ENCODE measurements at regions not wholly inside any gene's neighbourhood (a gene's known extent, or its start where the extent isn't known, plus 50 kb on each side); places are given as distances from the start of the nearest gene placed in this dataset.
A peak's percentile ranks its signal among the peaks of the same experiment; 100 is the strongest.

GRCh38 chr12:27382924-27383323 lies 50.3 kb downstream of the BMAL2 start:
- no peak for TF ChIP-seq CTCF (IDR thresholded peaks at IDR 0.05; ENCODE audit: borderline replicate concordance)

GRCh38 chr12:27383429-27384260 lies 51.0 kb downstream of the BMAL2 start:
- no peaks in the 10 kb centered on the region for H3K36me3 ChIP-seq
- TF ChIP-seq CTCF (IDR thresholded peaks at IDR 0.05; ENCODE audit: borderline replicate concordance) = peak; percentile 86

More at GRCh38 chr12:27382924-27383323, 50.3 kb downstream of the BMAL2 start:
- no peaks in the 10 kb centered on the region for H3K9me3 ChIP-seq (replicated peaks)
- H3K4me1 ChIP-seq = no peaks in the 10 kb centered on the region
- intact Hi-C loops (cut with micrococcal nuclease) = no loop called here
- no peaks in the 10 kb centered on the region for H3K36me3 ChIP-seq
- no peaks in the 10 kb centered on the region for H3K27me3 ChIP-seq (ENCODE audit: low read depth)
- no peak for DNase-seq
- no peak overlapping the region for H3K4me3 ChIP-seq
- no peak overlapping the region for H3K27ac ChIP-seq (replicated peaks)

GRCh38 chr12:27384261-27384590 lies 51.6 kb downstream of the BMAL2 start:
- Histone ChIP-seq H3K36me3 (no peaks in the 10 kb centered on the region), H3K27me3 (ENCODE audit: low read depth) (no peaks in the 10 kb centered on the region), H3K4me3 (no peak overlapping the region), H3K27ac (replicated peaks) (no peak overlapping the region), H3K9me3 (replicated peaks) (no peaks in the 10 kb centered on the region), H3K4me1 (no peaks in the 10 kb centered on the region)
- no peak for DNase-seq
- intact Hi-C loops (cut with micrococcal nuclease) = no loop called here
- TF ChIP-seq CTCF (IDR thresholded peaks at IDR 0.05; ENCODE audit: borderline replicate concordance) = no peak

More at GRCh38 chr12:27383429-27384260, 51.0 kb downstream of the BMAL2 start:
- peak; percentile 48 for DNase-seq
- no peaks in the 10 kb centered on the region for H3K4me1 ChIP-seq
- intact Hi-C loops (cut with micrococcal nuclease) = no loop called here
- H3K9me3 ChIP-seq (replicated peaks) = no peaks in the 10 kb centered on the region
- H3K4me3 ChIP-seq = no peak overlapping the region
- no peaks in the 10 kb centered on the region for H3K27me3 ChIP-seq (ENCODE audit: low read depth)
- H3K27ac ChIP-seq (replicated peaks) = no peak overlapping the region

GRCh38 chr12:27385766-27386564 lies 53.3 kb downstream of the BMAL2 start:
- intact Hi-C loops (cut with micrococcal nuclease) = no loop called here
- DNase-seq = no peak
- no peak overlapping the region for H3K4me3 ChIP-seq
- no peak overlapping the region for H3K27ac ChIP-seq (replicated peaks)
- no peaks in the 10 kb centered on the region for H3K27me3 ChIP-seq (ENCODE audit: low read depth)
- H3K4me1 ChIP-seq = no peaks in the 10 kb centered on the region
- H3K36me3 ChIP-seq = no peaks in the 10 kb centered on the region
- H3K9me3 ChIP-seq (replicated peaks) = no peaks in the 10 kb centered on the region
- no peak for TF ChIP-seq CTCF (IDR thresholded peaks at IDR 0.05; ENCODE audit: borderline replicate concordance)

GRCh38 chr12:27387473-27387872 lies 54.8 kb downstream of the BMAL2 start:
- no peak for DNase-seq
- no peaks in the 10 kb centered on the region for H3K36me3 ChIP-seq
- H3K27me3 ChIP-seq (ENCODE audit: low read depth) = no peaks in the 10 kb centered on the region
- intact Hi-C loops (cut with micrococcal nuclease) = no loop called here
- no peaks in the 10 kb centered on the region for H3K4me1 ChIP-seq
- no peaks in the 10 kb centered on the region for H3K9me3 ChIP-seq (replicated peaks)
- no peak overlapping the region for H3K4me3 ChIP-seq
- no peak overlapping the region for H3K27ac ChIP-seq (replicated peaks)
- no peak for TF ChIP-seq CTCF (IDR thresholded peaks at IDR 0.05; ENCODE audit: borderline replicate concordance)
